Mucosa of stomach (tissue), 1 donor: ENCODE measurements at regions not wholly inside any gene's neighbourhood (a gene's known extent, or its start where the extent isn't known, plus 50 kb on each side); places are given as distances from the start of the nearest gene placed in this dataset.

Source experiments
- H3K27me3 ChIP-seq: one replicate; pipeline ENCODE4 v1.7.0; 2013; ENCODE audit warnings: mild to moderate bottlenecking, low read length; ENCODE audit not compliant: control insufficient read depth, insufficient read depth
- H3K36me3 ChIP-seq: one replicate; pipeline ENCODE4 v1.7.0; 2013; ENCODE audit warnings: low read length; ENCODE audit not compliant: control insufficient read depth, insufficient read depth
- H3K4me1 ChIP-seq: one replicate; pipeline ENCODE4 v1.7.0; 2013; ENCODE audit warnings: mild to moderate bottlenecking, low read length; ENCODE audit not compliant: control insufficient read depth, insufficient read depth
- H3K4me3 ChIP-seq: one replicate; pipeline ENCODE4 v1.7.0; 2013; ENCODE audit warnings: low read length
- H3K9ac ChIP-seq: one replicate; pipeline ENCODE4 v1.7.0; 2013; ENCODE audit warnings: mild to moderate bottlenecking, low read length, moderate library complexity
- H3K9me3 ChIP-seq: one replicate; pipeline ENCODE4 v1.7.0; 2013; ENCODE audit warnings: mild to moderate bottlenecking, low read length, moderate library complexity; ENCODE audit not compliant: control insufficient read depth
- donor health status: Pancreatic carcinoma.

DNA sequence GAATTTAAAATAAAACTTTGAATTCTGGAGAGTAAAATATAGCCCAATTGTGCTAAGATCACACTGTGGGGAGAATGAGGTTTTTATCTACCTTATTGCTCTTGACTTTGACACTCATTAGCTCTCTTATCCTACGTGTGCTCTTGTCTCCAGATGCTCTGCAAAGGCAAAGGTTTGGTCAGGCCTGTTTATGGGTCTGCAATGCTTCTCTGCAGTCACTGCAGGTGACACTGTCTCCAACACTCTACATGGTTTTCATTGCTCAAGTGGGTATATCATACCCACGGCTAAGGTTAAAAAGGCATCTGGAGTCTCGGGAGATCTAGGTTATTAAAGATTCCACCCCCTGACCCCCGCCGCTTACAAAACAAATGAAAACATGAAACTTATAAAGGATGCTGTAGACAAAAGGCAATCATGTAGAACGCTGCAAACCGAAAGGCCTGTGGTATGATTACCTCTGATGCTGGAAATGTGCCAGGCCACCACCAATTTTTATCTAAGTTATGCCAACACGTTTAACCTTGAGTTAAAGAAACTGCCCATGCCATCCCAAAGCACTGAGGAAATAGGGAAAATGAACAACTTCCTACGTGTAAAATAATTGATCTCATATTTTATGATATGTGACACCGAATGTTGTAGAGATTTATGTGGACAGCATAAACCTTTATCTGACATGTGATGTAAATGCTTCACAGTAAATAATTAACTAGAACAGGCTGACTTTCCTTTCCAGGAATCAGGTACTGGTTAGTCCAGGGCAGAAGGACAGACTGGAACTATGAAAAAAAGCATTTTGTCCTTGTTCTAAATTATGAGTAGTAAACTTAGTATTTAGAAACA, 238.2 kb upstream of the NOX3 start:
- Histone ChIP-seq H3K4me1 (peaks cover 12% of the 10 kb centered on the region), H3K36me3 (no peaks in the 10 kb centered on the region), H3K9ac (no peak overlapping the region), H3K4me3 (no peak overlapping the region), H3K27me3 (no peaks in the 10 kb centered on the region), H3K9me3 (no peaks in the 10 kb centered on the region)

DNA sequence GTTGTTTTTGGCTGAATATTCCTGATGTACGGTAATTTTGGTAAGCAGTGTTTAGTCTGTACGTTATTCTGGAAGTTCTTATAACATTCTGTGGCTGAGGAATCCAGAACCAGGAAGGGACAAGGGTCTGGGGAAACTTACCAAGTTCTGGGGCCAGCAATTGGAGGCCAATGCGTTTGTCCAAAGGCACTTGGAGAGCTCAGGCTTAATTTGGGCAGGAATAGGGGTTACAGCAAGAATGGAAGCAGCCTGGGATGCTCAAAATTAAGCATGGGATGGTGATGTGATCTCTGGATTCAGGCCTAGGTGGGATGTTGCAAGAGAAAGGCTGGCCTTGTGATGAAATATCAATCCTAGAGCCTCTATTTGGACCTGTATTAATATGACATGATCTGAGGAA, 235.2 kb upstream of the NOX3 start:
- no peaks in the 10 kb centered on the region for H3K9me3 ChIP-seq
- H3K27me3 ChIP-seq: no peaks in the 10 kb centered on the region
- H3K9ac ChIP-seq: no peak overlapping the region
- H3K4me3 ChIP-seq: no peak overlapping the region
- H3K4me1 ChIP-seq: peaks cover 12% of the 10 kb centered on the region
- no peaks in the 10 kb centered on the region for H3K36me3 ChIP-seq

DNA sequence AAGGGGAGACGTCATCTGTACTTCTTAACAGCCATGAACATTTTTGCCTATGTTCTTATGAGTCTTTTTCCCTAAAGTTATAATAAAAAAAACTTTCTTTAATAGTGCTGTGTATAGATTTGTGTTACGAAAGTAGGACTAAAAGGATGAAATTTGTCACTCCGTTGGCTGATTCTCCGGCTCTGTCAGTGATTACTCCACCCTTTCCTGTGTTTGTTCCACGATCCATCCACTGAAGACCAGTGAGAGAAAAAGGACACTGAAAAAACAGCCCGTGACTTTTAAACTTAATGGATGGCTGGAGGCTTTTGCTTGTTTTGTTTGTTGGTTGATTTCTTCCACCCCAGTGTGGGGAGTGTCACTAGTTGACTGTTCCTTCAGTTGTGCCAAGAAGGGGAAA, 232.0 kb upstream of the NOX3 start:
- Histone ChIP-seq H3K27me3 (no peaks in the 10 kb centered on the region), H3K4me3 (no peak overlapping the region)

DNA sequence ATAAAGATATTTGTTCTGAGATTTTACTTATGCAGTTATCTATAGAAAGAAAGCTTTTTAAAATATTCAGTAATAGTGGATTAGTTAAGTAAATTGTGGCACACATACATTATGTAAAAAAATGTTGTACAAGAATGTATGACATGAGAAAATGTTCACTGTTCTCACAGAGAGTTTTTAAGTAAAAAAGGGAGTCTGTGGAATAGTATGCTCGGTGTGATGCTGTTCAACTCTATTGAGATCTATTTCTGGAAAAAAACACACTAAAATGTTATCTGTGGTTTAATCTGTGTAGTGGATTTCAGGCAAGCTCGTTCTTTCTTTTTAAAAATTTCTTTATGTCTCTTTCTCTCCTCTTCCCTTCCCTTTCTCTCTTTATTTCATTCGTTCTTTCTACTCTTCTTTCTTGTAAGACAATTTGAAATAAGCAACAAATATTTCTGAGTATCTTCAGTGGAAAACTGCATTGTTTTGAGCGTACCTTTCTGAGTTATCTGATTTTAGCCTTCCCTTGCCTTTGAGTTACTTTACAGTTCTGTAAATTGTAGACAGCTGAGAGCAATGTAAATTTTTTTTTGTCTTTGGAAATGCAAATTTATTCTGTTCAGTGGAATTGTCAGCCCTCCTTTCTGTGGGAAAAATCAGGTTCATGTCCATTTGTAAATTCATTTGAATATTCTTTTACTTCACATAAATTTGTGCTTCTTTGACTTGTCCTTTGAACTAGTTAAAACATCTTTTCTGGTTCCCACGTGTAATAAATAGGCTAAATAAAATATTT, 229.0 kb upstream of the NOX3 start:
- H3K4me1 ChIP-seq: no peaks in the 10 kb centered on the region
- H3K4me3 ChIP-seq: no peak overlapping the region
- H3K36me3 ChIP-seq: no peaks in the 10 kb centered on the region
- H3K27me3 ChIP-seq: no peaks in the 10 kb centered on the region
- no peaks in the 10 kb centered on the region for H3K9me3 ChIP-seq
- no peak overlapping the region for H3K9ac ChIP-seq

More for the DNA sequence above, 232.0 kb upstream of the NOX3 start:
- Histone ChIP-seq H3K36me3 (no peaks in the 10 kb centered on the region), H3K9ac (no peak overlapping the region), H3K4me1 (no peaks in the 10 kb centered on the region), H3K9me3 (no peaks in the 10 kb centered on the region)

DNA sequence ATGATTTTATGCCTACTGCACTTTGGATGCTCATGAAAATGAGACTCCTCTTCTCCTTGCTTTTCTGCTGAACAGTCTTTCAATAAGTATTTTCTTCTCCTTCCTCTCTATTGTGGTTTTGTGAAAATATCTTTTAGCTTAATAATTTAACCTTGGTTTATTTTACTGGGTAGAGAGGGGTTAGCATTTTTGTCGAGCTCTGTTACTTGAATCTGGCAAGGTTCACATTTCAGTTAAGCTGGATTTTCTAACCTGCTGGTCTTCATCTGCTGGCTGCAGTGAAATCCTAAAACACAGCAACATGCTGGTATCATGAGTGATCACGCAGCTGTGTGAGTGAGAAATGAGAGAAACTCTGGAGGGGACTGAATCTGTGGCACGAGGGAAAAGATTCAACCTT, 222.7 kb upstream of the NOX3 start:
- no peaks in the 10 kb centered on the region for H3K4me1 ChIP-seq
- H3K27me3 ChIP-seq: no peaks in the 10 kb centered on the region
- H3K9ac ChIP-seq: no peak overlapping the region
- H3K36me3 ChIP-seq: no peaks in the 10 kb centered on the region
- H3K4me3 ChIP-seq: no peak overlapping the region
- H3K9me3 ChIP-seq: no peaks in the 10 kb centered on the region

DNA sequence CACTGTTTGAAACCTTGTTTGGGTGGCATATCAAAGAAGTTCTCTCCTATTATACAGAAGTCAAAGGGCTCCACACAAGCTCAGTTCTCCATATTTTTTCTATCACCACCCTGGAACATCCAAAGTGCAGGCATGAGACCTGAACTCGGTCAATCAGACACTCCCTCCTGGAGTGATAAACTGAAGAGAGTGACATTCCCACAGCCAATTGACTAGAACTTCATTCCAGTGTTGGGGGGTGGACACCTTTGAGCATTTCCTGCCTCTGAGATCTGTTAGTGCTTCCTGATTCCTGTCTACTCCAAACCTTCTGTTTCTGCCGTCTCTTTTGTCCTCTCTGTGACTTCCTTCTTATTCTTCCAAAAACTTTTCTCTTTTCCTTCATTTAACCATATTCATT, 220.7 kb upstream of the NOX3 start:
- Histone ChIP-seq H3K36me3 (no peaks in the 10 kb centered on the region), H3K9me3 (no peaks in the 10 kb centered on the region), H3K9ac (no peak overlapping the region), H3K4me1 (no peaks in the 10 kb centered on the region), H3K27me3 (no peaks in the 10 kb centered on the region), H3K4me3 (no peak overlapping the region)

DNA sequence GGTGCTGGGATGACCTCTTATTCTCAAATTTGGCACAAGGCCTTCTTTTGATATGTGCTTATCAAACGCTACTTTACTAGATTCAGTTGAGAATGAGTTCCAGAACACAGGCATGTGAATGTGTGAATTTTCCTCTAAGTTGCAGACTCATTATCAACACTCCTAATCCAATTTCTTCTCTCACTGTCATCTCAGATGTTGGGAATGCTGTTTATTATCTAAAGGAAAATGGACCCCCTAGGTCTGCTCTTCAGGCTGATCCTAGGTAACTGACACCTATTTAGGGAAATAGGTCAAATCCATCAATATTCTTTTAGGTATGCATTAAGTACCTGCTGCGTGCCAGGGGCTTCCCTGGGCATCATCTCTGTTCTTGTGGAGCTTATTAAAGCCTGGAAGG, 215.0 kb upstream of the NOX3 start:
- no peaks in the 10 kb centered on the region for H3K4me1 ChIP-seq
- no peak overlapping the region for H3K9ac ChIP-seq
- no peaks in the 10 kb centered on the region for H3K27me3 ChIP-seq
- no peaks in the 10 kb centered on the region for H3K9me3 ChIP-seq
- no peak overlapping the region for H3K4me3 ChIP-seq
- H3K36me3 ChIP-seq: no peaks in the 10 kb centered on the region

DNA sequence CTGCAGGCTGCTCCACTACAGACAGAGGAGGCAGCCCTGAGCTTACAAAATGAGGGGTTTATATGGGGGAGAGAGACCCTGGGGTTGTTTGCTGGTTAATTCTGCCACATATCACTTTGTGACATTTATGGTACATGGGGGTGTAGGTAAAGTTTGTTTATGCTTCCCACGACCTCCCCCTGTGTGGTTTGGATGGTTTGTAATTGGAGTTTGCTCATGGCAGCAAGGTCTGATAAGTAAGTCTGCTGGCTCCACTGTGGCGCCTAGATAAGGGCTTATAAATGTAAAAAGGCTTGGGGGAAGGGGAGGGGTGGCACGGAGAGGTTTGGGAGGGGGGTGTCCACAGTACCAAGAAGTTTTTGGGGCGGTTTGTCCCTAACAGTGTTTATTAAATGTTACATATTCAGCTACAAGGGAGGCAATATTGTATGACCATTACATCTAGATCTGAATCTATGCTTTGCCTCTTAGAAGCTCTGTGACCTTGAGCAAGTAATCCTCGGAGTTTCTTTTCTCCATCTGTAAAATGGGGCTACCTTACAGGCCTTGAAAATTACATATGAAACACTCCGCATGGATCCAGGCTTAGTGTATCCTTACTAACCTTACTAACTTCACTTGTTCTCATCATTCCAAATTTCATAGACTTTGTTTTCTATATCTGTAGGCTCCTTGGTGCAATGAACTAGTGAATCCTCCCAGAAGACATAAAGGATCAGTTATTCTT, 204.8 kb upstream of the NOX3 start:
- no peak overlapping the region for H3K9ac ChIP-seq
- H3K4me3 ChIP-seq: no peak overlapping the region
- H3K27me3 ChIP-seq: no peaks in the 10 kb centered on the region
- H3K4me1 ChIP-seq: no peaks in the 10 kb centered on the region
- no peaks in the 10 kb centered on the region for H3K36me3 ChIP-seq
- no peaks in the 10 kb centered on the region for H3K9me3 ChIP-seq

DNA sequence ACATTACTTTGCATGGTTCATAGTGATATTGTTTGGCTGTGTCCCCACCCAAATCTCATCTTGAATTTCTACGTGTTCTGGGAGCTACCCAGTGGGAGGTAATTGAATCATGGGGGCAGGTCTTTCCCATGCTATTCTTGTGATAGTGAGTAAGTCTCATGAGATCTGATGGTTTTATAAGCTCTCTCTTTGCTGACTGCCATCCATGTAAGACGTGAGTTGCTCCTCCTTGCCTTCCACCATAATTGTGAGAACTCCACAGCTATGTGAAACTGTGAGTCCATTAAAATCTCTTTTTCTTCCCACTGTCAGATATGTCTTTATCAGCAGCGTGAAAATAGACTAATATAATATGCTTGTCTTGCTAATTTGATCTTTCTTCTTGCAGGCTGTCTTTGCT, 200.4 kb upstream of the NOX3 start:
- Histone ChIP-seq H3K9ac (no peak overlapping the region), H3K27me3 (no peaks in the 10 kb centered on the region), H3K36me3 (no peaks in the 10 kb centered on the region), H3K9me3 (no peaks in the 10 kb centered on the region), H3K4me1 (no peaks in the 10 kb centered on the region), H3K4me3 (no peak overlapping the region)

DNA sequence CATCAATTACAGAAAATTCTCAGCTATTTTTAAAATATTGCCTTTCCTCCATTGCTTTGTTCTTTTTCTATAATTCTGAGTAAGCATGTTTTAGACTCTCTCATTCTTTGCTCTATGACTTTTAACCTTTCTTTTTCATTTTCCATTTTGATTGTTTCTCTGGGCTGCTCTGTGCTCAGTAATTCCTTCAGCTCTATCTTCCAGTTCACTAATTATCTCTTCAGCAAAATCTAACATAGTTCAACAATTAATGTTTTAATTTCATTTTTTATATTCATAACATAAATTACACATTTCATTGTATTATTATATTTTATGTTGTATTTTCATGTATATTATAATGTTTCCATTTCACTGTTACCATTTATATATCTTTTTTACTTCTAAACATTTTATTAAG, 198.8 kb upstream of the NOX3 start:
- no peak overlapping the region for H3K9ac ChIP-seq
- H3K9me3 ChIP-seq: no peaks in the 10 kb centered on the region
- H3K27me3 ChIP-seq: no peaks in the 10 kb centered on the region
- H3K36me3 ChIP-seq: no peaks in the 10 kb centered on the region
- H3K4me3 ChIP-seq: no peak overlapping the region
- no peaks in the 10 kb centered on the region for H3K4me1 ChIP-seq

DNA sequence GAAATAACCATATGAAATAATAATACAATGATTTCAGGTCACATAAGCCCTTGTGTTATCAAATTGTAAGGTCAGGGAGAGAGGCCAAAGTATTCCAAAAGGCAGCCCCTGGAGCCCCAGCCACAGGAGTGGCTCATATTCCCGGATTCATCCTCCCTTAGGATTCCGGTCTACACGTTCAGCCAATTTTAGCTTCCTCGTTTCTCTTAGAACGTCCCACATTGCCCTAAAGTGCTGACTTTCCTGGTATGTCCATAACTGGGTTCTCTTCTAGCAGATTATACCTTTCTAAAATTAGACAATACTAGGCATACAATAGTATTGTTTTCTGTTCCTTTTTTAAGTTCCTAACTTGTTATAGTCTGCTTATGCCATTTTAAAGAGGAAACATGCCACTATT, 192.7 kb upstream of the NOX3 start:
- Histone ChIP-seq H3K4me1 (no peaks in the 10 kb centered on the region), H3K27me3 (no peaks in the 10 kb centered on the region), H3K9ac (no peak overlapping the region)

DNA sequence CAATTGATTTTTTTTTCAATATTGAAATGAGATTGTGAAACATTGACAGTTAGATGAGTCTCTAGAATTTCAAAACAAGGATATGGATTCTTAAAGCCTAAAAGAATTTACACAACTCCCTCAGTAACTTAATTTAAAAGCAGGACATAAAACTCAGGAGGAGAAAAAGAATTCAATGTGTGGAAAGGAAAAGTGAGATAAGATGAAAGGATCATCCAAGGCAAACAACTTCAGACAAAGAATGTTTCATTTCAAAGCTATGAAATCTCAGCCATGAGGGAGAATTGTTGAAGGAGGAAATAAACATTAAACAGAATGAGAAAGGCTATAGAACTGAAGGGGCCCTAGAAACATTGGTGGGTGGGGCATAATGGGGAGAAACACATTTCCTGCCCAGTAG, 191.7 kb upstream of the NOX3 start:
- H3K9ac ChIP-seq: no peak overlapping the region

More for the DNA sequence above, 192.7 kb upstream of the NOX3 start:
- Histone ChIP-seq H3K36me3 (no peaks in the 10 kb centered on the region), H3K9me3 (no peaks in the 10 kb centered on the region), H3K4me3 (no peak overlapping the region)

More for the DNA sequence above, 191.7 kb upstream of the NOX3 start:
- Histone ChIP-seq H3K4me1 (no peaks in the 10 kb centered on the region), H3K9me3 (no peaks in the 10 kb centered on the region), H3K36me3 (no peaks in the 10 kb centered on the region), H3K27me3 (no peaks in the 10 kb centered on the region), H3K4me3 (no peak overlapping the region)
